ENCODE measurements at regions not wholly inside any gene's neighbourhood (a gene's known extent, or its start where the extent isn't known, plus 50 kb on each side); places are given as distances from the start of the nearest gene placed in this dataset.

DNA sequence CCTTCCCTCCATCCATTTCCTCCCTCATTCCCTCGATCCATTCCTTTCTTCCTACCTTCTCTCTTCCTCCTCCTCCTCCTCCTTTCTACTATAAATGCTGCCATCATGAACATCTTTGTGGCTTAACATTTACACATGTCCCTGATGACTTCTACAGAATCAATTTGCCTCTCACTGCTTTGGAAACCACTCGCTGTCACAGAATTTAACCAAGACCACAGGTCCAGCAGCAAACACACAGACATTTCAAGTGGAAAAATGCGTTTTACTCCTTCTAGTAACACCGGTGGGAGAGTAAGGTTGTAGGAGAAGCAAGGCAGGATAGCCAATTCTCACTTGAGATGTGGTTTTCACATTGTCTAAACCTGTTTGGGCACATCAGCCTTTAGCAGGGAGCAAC is 101.4 kb upstream of the LRIG1 start:
- TF ChIP-seq POLR2AphosphoS5 (IDR thresholded peaks at IDR 0.05; ENCODE audit: borderline replicate concordance, low read depth, low read length): no peak
- TF ChIP-seq EZH2 (IDR thresholded peaks at IDR 0.05): no peak
- no peak for TF ChIP-seq FOXP2 (optimal IDR thresholded peaks at IDR 0.05; ENCODE audit: control extremely low read depth, extremely low read length, insufficient read depth)

All from SK-N-MC (cell line).